PC-9 (cell line): ENCODE measurements at regions not wholly inside any gene's neighbourhood (a gene's known extent, or its start where the extent isn't known, plus 50 kb on each side); places are given as distances from the start of the nearest gene placed in this dataset.

Experiments
- BruUV-seq: library from RNA; stranded (reverse); fragments of 400-500 nt; replicated peaks from 2 replicates; lab custom pipeline; 2021; lab: Mats Ljungman, UMichigan
- CTCF ChIA-PET: fragments of 300-600 bp; sonication (Branson Sonifier 250); formaldehyde crosslinking; loops from one replicate; lab custom pipeline; 2022; ENCODE audit warnings: antibody characterized with exemption; lab: Charles Lee
- POLR2A ChIA-PET: fragments of 300-600 bp; sonication (Branson Sonifier 250); formaldehyde crosslinking; loops from one replicate; lab custom pipeline; 2022; ENCODE audit warnings: antibody characterized with exemption; ENCODE audit not compliant: unreplicated experiment; lab: Charles Lee
- DNase-seq, 2 experiments: peaks; one replicate each; pipeline versions ENCODE4 v3.0.0 to v3.0.0-alpha.2; 2015 to 2022; ENCODE audit warnings: mixed read lengths in 1 of 2
- H2AFZ ChIP-seq: fragments of 200-600 bp; sonication (generic); 2 replicates; pipeline ENCODE4 v1.8.1; 2017; ENCODE audit warnings: antibody characterized with exemption
- H3F3A ChIP-seq: fragments of 200-600 bp; sonication (generic); 2 replicates; pipeline ENCODE4 v1.8.1; 2017; ENCODE audit warnings: antibody characterized with exemption, mild to moderate bottlenecking, low read depth; ENCODE audit not compliant: insufficient read depth
- H3K27ac ChIP-seq: fragments of 200-600 bp; sonication (generic); 2 replicates; pipeline ENCODE4 v1.6.1; 2016; ENCODE audit warnings: mixed run types
- H3K27me3 ChIP-seq: fragments of 200-600 bp; sonication (generic); 2 replicates; pipeline ENCODE4 v1.6.1; 2016; ENCODE audit warnings: low read depth, mixed run types; ENCODE audit not compliant: insufficient read depth
- H3K36me3 ChIP-seq: fragments of 200-600 bp; sonication (generic); 2 replicates; pipeline ENCODE4 v1.6.1; 2016; ENCODE audit warnings: low read depth, mixed run types
- H3K4me1 ChIP-seq: fragments of 200-600 bp; sonication (generic); replicated peaks from 2 replicates; pipeline ENCODE4 v1.6.1; 2016; ENCODE audit warnings: mixed run types; ENCODE audit not compliant: insufficient read depth
- H3K4me2 ChIP-seq: fragments of 200-600 bp; sonication (generic); 2 replicates; pipeline ENCODE4 v1.6.1; 2017; ENCODE audit warnings: mixed run types
- H3K4me3 ChIP-seq: fragments of 200-600 bp; sonication (generic); 2 replicates; pipeline ENCODE4 v1.6.1; 2016; ENCODE audit warnings: mixed run types
- H3K79me2 ChIP-seq: fragments of 200-600 bp; sonication (generic); 2 replicates; pipeline ENCODE4 v1.6.1; 2017; ENCODE audit warnings: low read depth, mixed run types
- H3K9me2 ChIP-seq: fragments of 200-600 bp; sonication (generic); 2 replicates; pipeline ENCODE4 v1.8.1; 2017; ENCODE audit warnings: mild to moderate bottlenecking; ENCODE audit not compliant: insufficient read depth
- H3K9me3 ChIP-seq: fragments of 200-600 bp; sonication (generic); 2 replicates; pipeline ENCODE4 v1.8.1; 2016; ENCODE audit warnings: low read depth; ENCODE audit not compliant: insufficient read depth
- H4K20me1 ChIP-seq: fragments of 200-600 bp; sonication (generic); 2 replicates; pipeline ENCODE4 v1.8.1; 2017; ENCODE audit not compliant: insufficient read depth
- CTCF ChIP-seq: fragments of 200-600 bp; sonication (generic); conservative IDR thresholded peaks from 2 replicates; pipeline ENCODE4 v1.6.1; 2017; ENCODE audit warnings: mixed run types, antibody characterized with exemption, mild to moderate bottlenecking, moderate library complexity
- EZH2 ChIP-seq: fragments of 200-600 bp; sonication (generic); IDR thresholded peaks from 2 replicates; pipeline ENCODE4 v1.8.0; 2017; ENCODE audit warnings: antibody characterized with exemption, low read depth
- intact Hi-C: fragments of 100-400 bp; cut with micrococcal nuclease; formaldehyde crosslinking; loops from one replicate; pipeline ENCODE4 v1.10.0; 2022; ENCODE audit not compliant: unreplicated experiment

- H3K79me2 ChIP-seq: no peaks in the 10 kb centered on the region
- H2AFZ ChIP-seq: no peak overlapping the region
- TF ChIP-seq CTCF (no peak), EZH2 (no peak)
- H3K4me3 ChIP-seq: no peak overlapping the region
- no peaks in the 10 kb centered on the region for H3K9me3 ChIP-seq
- peaks cover 51% of the 10 kb centered on the region for H3K27me3 ChIP-seq
- H3K4me2 ChIP-seq: no peak overlapping the region
- H3F3A ChIP-seq: no peaks in the 10 kb centered on the region
- DNase-seq: no peak
- BruUV-seq: no TSS peak
- H3K27ac ChIP-seq: no peak overlapping the region
- H4K20me1 ChIP-seq: no peaks in the 10 kb centered on the region
- H3K36me3 ChIP-seq: no peaks in the 10 kb centered on the region
- intact Hi-C loops: no loop called here
- no peaks in the 10 kb centered on the region for H3K4me1 ChIP-seq
- no peaks in the 10 kb centered on the region; the same call in 1 of the 2 replicates for H3K9me2 ChIP-seq
- ChIA-PET CTCF (no interaction called here), POLR2A (no interaction called here)
Measured at GRCh38 chr2:7403092-7403775, 486.0 kb downstream of the RNF144A start.

- TF ChIP-seq EZH2 (no peak), CTCF (no peak)
- Histone ChIP-seq H3K9me3 (no peaks in the 10 kb centered on the region), H3F3A (no peaks in the 10 kb centered on the region), H3K4me1 (no peaks in the 10 kb centered on the region), H3K36me3 (no peaks in the 10 kb centered on the region), H2AFZ (no peak overlapping the region), H3K4me2 (no peak overlapping the region), H4K20me1 (no peaks in the 10 kb centered on the region), H3K27ac (no peak overlapping the region), H3K27me3 (peaks cover 47% of the 10 kb centered on the region), H3K4me3 (no peak overlapping the region), H3K79me2 (no peaks in the 10 kb centered on the region), H3K9me2 (no peaks in the 10 kb centered on the region)
- no peak for DNase-seq
- BruUV-seq: no TSS peak
- CTCF ChIA-PET: no interaction called here
- intact Hi-C loops: no loop called here
- POLR2A ChIA-PET: no interaction called here
Measured at GRCh38 chr2:7405861-7406715, 488.9 kb downstream of the RNF144A start.

GRCh38 chr2:7407001-7407400, 489.8 kb downstream of the RNF144A start:
- CTCF ChIA-PET: no interaction called here
- no peaks in the 10 kb centered on the region for H4K20me1 ChIP-seq
- TF ChIP-seq CTCF: no peak
- no peak for TF ChIP-seq EZH2
- no peaks in the 10 kb centered on the region for H3K9me2 ChIP-seq
- intact Hi-C loops: no loop called here
- H3K4me3 ChIP-seq: no peak overlapping the region
- H3K36me3 ChIP-seq: no peaks in the 10 kb centered on the region
- DNase-seq: no peak
- peaks cover 46% of the 10 kb centered on the region for H3K27me3 ChIP-seq
- POLR2A ChIA-PET: no interaction called here
- H3K27ac ChIP-seq: no peak overlapping the region
- H3F3A ChIP-seq: no peaks in the 10 kb centered on the region
- no TSS peak for BruUV-seq
- no peaks in the 10 kb centered on the region for H3K9me3 ChIP-seq
- no peak overlapping the region for H2AFZ ChIP-seq
- no peaks in the 10 kb centered on the region for H3K79me2 ChIP-seq
- H3K4me2 ChIP-seq: no peak overlapping the region
- H3K4me1 ChIP-seq: no peaks in the 10 kb centered on the region
